H1 (cell line): ENCODE measurements at regions not wholly inside any gene's neighbourhood (a gene's known extent, or its start where the extent isn't known, plus 50 kb on each side); places are given as distances from the start of the nearest gene placed in this dataset.

ENCODE experiments used
- CTCF ChIA-PET: fragments of 300-600 bp; sonication (Branson Sonifier 250); formaldehyde crosslinking; loops from one replicate; lab custom pipeline; 2021; ENCODE audit not compliant: partially characterized antibody; lab: Charles Lee
- POLR2A ChIA-PET: fragments of 300-600 bp; sonication (Branson Sonifier 250); formaldehyde crosslinking; loops from one replicate; lab custom pipeline; 2021; ENCODE audit warnings: inconsistent platforms; ENCODE audit not compliant: partially characterized antibody; lab: Charles Lee
- DNase-seq, 2 experiments: peaks; one replicate each; pipeline versions ENCODE4 v3.0.0 to v3.0.0-alpha.2; 2010 to 2022; ENCODE audit warnings: low spot score in 2 of 2, low read depth in 1 of 2, mixed read lengths in 1 of 2
- FAIRE-seq: peaks from 2 replicates; lab custom pipeline; 2011; peaks lifted over from hg19 to GRCh38; lab: Jason Lieb, UNC
- H2AFZ ChIP-seq: 2 replicates; pipeline ENCODE4 v1.8.1; 2012; ENCODE audit warnings: low read length, inconsistent platforms
- H2AK5ac ChIP-seq: 2 replicates; pipeline ENCODE4 v1.6.1; 2013; ENCODE audit warnings: low read depth, low read length
- H2BK120ac ChIP-seq: replicated peaks from 2 replicates; pipeline ENCODE3; 2013; ENCODE audit warnings: low read depth, low read length, inconsistent platforms
- H2BK12ac ChIP-seq: 2 replicates; pipeline ENCODE4 v1.6.1; 2013; ENCODE audit warnings: low read depth, low read length
- H2BK15ac ChIP-seq: 2 replicates; pipeline ENCODE4 v1.6.1; 2013; ENCODE audit warnings: low read length
- H2BK20ac ChIP-seq: 2 replicates; pipeline ENCODE4 v1.6.1; 2013; ENCODE audit warnings: low read length
- H2BK5ac ChIP-seq: 2 replicates; pipeline ENCODE4 v1.6.1; 2013; ENCODE audit warnings: low read depth, low read length
- H3K14ac ChIP-seq: 2 replicates; pipeline ENCODE4 v1.6.1; 2013; ENCODE audit warnings: inconsistent platforms; ENCODE audit not compliant: insufficient read length
- H3K18ac ChIP-seq: 2 replicates; pipeline ENCODE4 v1.6.1; 2013; ENCODE audit warnings: low read length; ENCODE audit errors: extremely low read depth
- H3K23ac ChIP-seq: 2 replicates; pipeline ENCODE4 v1.6.1; 2013; ENCODE audit warnings: inconsistent platforms; ENCODE audit not compliant: insufficient read length
- H3K23me2 ChIP-seq: 2 replicates; pipeline ENCODE4 v1.6.1; 2013; ENCODE audit warnings: low read depth, low read length
- H3K27ac ChIP-seq: 2 replicates; pipeline ENCODE4 v1.6.1; 2011; ENCODE audit warnings: low read depth, low read length, inconsistent platforms
- H3K27me3 ChIP-seq, 4 experiments: replicated peaks in 1 of 4; 1 replicate in 1 of 4; 2 replicates in 3 of 4; pipeline versions ENCODE4 v1.6.1 to v1.8.1; 2011 to 2013; ENCODE audit warnings: low read length in 3 of 4, mild to moderate bottlenecking in 3 of 4, inconsistent platforms in 2 of 4, mixed read lengths in 2 of 4, moderate library complexity in 1 of 4; ENCODE audit not compliant: control insufficient read depth in 3 of 4, insufficient read depth in 3 of 4; ENCODE audit errors: extremely low read depth in 1 of 4
- H3K36me3 ChIP-seq, 4 experiments: 2 replicates each; pipeline versions ENCODE4 v1.6.1 to v1.8.1; 2011 to 2013; ENCODE audit warnings: mild to moderate bottlenecking in 4 of 4, low read length in 3 of 4, moderate library complexity in 2 of 4, control low read depth in 1 of 4, inconsistent platforms in 1 of 4; ENCODE audit not compliant: insufficient read depth in 4 of 4, control insufficient read depth in 2 of 4
- H3K4ac ChIP-seq: replicated peaks from 2 replicates; pipeline ENCODE3; 2013; ENCODE audit warnings: low read length, low read depth, mixed read lengths, inconsistent platforms; ENCODE audit not compliant: insufficient read length
- H3K4me1 ChIP-seq, 4 experiments: replicated peaks in 1 of 4; 1 replicate in 1 of 4; 2 replicates in 3 of 4; pipeline versions ENCODE4 v1.6.1 to v1.8.1; 2011 to 2013; ENCODE audit warnings: low read length in 3 of 4, inconsistent platforms in 2 of 4, mixed read lengths in 1 of 4; ENCODE audit not compliant: insufficient read depth in 4 of 4, control insufficient read depth in 3 of 4
- H3K4me2 ChIP-seq, 2 experiments: 2 replicates each; pipeline versions ENCODE4 v1.6.1 to v1.8.1; 2011 to 2013; ENCODE audit warnings: low read depth in 2 of 2, low read length in 2 of 2, control low read depth in 1 of 2, inconsistent platforms in 1 of 2, mild to moderate bottlenecking in 1 of 2; ENCODE audit not compliant: insufficient read depth in 1 of 2
- H3K4me3 ChIP-seq, 4 experiments: fragments of 200-600, 300-600 bp in 1 of 4; sonication (generic), shearing (Covaris generic), sonication (Bioruptor Twin) in 1 of 4; 2 replicates each; pipeline versions ENCODE4 v1.5.1 to v1.8.1; 2011 to 2016; ENCODE audit warnings: low read length in 4 of 4, low read depth in 3 of 4, control low read depth in 2 of 4, inconsistent platforms in 2 of 4, mild to moderate bottlenecking in 2 of 4, mixed read lengths in 1 of 4, moderate library complexity in 1 of 4; ENCODE audit not compliant: insufficient read depth in 2 of 4; ENCODE audit errors: extremely low read depth in 1 of 4
- H3K56ac ChIP-seq: replicated peaks from 2 replicates; pipeline ENCODE3; 2013; ENCODE audit warnings: low read depth, mild to moderate bottlenecking, mixed read lengths, low read length, inconsistent platforms; ENCODE audit not compliant: insufficient read length
- H3K79me1 ChIP-seq: 2 replicates; pipeline ENCODE4 v1.6.1; 2013; ENCODE audit warnings: low read depth, low read length, control low read depth
- H3K79me2 ChIP-seq, 2 experiments: 2 replicates each; pipeline versions ENCODE4 v1.6.1 to v1.8.1; 2012 to 2013; ENCODE audit warnings: low read length in 2 of 2, mild to moderate bottlenecking in 2 of 2, inconsistent platforms in 1 of 2; ENCODE audit not compliant: insufficient read depth in 2 of 2, control insufficient read depth in 1 of 2
- H3K9ac ChIP-seq, 4 experiments: replicated peaks in 1 of 4; 1 replicate in 1 of 4; 2 replicates in 3 of 4; pipeline versions ENCODE4 v1.6.1 to v1.8.1; 2011 to 2013; ENCODE audit warnings: low read depth in 3 of 4, low read length in 3 of 4, control low read depth in 2 of 4, mild to moderate bottlenecking in 2 of 4, moderate library complexity in 2 of 4, inconsistent platforms in 1 of 4; ENCODE audit errors: extremely low read depth in 1 of 4
- H3K9me3 ChIP-seq, 2 experiments: 2 replicates each; pipeline versions ENCODE4 v1.6.1 to v1.8.1; 2012 to 2013; ENCODE audit warnings: mild to moderate bottlenecking in 2 of 2, moderate library complexity in 2 of 2, control low read depth in 1 of 2, inconsistent platforms in 1 of 2, low read depth in 1 of 2, low read length in 1 of 2, mixed read lengths in 1 of 2; ENCODE audit not compliant: insufficient read depth in 2 of 2
- H4K20me1 ChIP-seq, 2 experiments: replicated peaks in 1 of 2; 2 replicates each; pipeline versions ENCODE3 to v1.8.1; 2011 to 2013; ENCODE audit warnings: inconsistent platforms in 2 of 2, low read length in 2 of 2, mild to moderate bottlenecking in 1 of 2; ENCODE audit not compliant: insufficient read depth in 2 of 2, control insufficient read depth in 1 of 2
- H4K5ac ChIP-seq: 2 replicates; pipeline ENCODE4 v1.6.1; 2013; ENCODE audit warnings: low read length, low read depth, mixed read lengths, inconsistent platforms; ENCODE audit not compliant: insufficient read length
- H4K8ac ChIP-seq: 2 replicates; pipeline ENCODE4 v1.8.0; 2013; ENCODE audit warnings: mild to moderate bottlenecking, moderate library complexity, low read length, inconsistent platforms; ENCODE audit not compliant: insufficient read depth; ENCODE audit errors: extremely low read depth
- H4K91ac ChIP-seq: replicated peaks from 2 replicates; pipeline ENCODE3; 2013; ENCODE audit warnings: low read length, mixed read lengths, inconsistent platforms; ENCODE audit not compliant: insufficient read length
- BACH1 ChIP-seq: IDR thresholded peaks from 2 replicates; pipeline ENCODE4 v1.6.1; 2012; ENCODE audit warnings: low read length, improper control_type of control experiment
- CEBPB ChIP-seq: IDR thresholded peaks from 2 replicates; pipeline ENCODE4 v1.6.1; 2012; ENCODE audit warnings: low read depth, low read length
- KDM5A ChIP-seq: fragments of 200-600 bp; IDR thresholded peaks from 2 replicates; pipeline ENCODE4 v1.7.1; 2012; ENCODE audit warnings: mild to moderate bottlenecking, low read length, inconsistent platforms, mixed read lengths
- MAFK ChIP-seq: IDR thresholded peaks from 2 replicates; pipeline ENCODE4 v1.6.1; 2012; ENCODE audit warnings: low read depth, mild to moderate bottlenecking, improper control_type of control experiment, low read length
- MAX ChIP-seq: IDR thresholded peaks from 2 replicates; pipeline ENCODE4 v1.6.1; 2012; ENCODE audit warnings: inconsistent platforms
- POLR2A ChIP-seq, 2 experiments: IDR thresholded peaks; 1 replicate in 1 of 2; 2 replicates in 1 of 2; pipeline ENCODE4 v1.6.1; 2011; ENCODE audit warnings: low read depth in 2 of 2, low read length in 2 of 2, mild to moderate bottlenecking in 2 of 2; ENCODE audit errors: control extremely low read depth in 1 of 2
- RNF2 ChIP-seq: fragments of 200-900, 300-1000 bp; sonication (generic); IDR thresholded peaks from 2 replicates; pipeline ENCODE4 v1.7.1; 2016; ENCODE audit warnings: borderline replicate concordance, low read depth, mild to moderate bottlenecking, antibody characterized with exemption, low read length; ENCODE audit not compliant: poor library complexity, severe bottlenecking; ENCODE audit errors: missing control alignments
- SP1 ChIP-seq: IDR thresholded peaks from 2 replicates; pipeline ENCODE4 v1.6.1; 2011; ENCODE audit warnings: low read depth, low read length
- SP2 ChIP-seq: IDR thresholded peaks from 2 replicates; pipeline ENCODE4 v1.6.1; 2012; ENCODE audit warnings: mild to moderate bottlenecking, low read length, inconsistent platforms
- SP4 ChIP-seq: IDR thresholded peaks from 2 replicates; pipeline ENCODE4 v1.6.1; 2012; ENCODE audit warnings: low read length, inconsistent platforms
- USF2 ChIP-seq: IDR thresholded peaks from 2 replicates; pipeline ENCODE4 v1.6.1; 2011; ENCODE audit warnings: low read length, improper control_type of control experiment
- WGBS, 2 experiments: shearing (Covaris generic) in 1 of 2; methylation state at CpG; one replicate each; pipeline versions ENCODE4 v1.1.6 to v1.1.7; 2013 to 2015; ENCODE audit warnings: low lambda C conversion rate in 2 of 2, mixed read lengths in 2 of 2, inconsistent platforms in 1 of 2, low coverage in 1 of 2, missing lambda C conversion rate in 1 of 2; ENCODE audit not compliant: insufficient replicate concordance in 2 of 2, insufficient coverage in 1 of 2, insufficient read length in 1 of 2; ENCODE audit errors: extremely low coverage in 1 of 2, missing lambda C conversion rate in 1 of 2; 5-methylcytosine and 5-hydroxymethylcytosine counted together
- TF ChIP-seq, protein P1 (sequence below): IDR thresholded peaks from 2 replicates; pipeline ENCODE4 v1.6.1; 2012; ENCODE audit warnings: inconsistent platforms

- Histone ChIP-seq H2BK5ac (no peak overlapping the region), H3K18ac (no peak overlapping the region), H3K9ac (no peak overlapping the region), H3K4me1 (no peaks in the 10 kb centered on the region), H2BK120ac (no peak overlapping the region), H4K5ac (no peak overlapping the region), H3K27me3 (no peaks in the 10 kb centered on the region; a peak in 1 of 7 replicates), H2AFZ (peak overlapping the region; percentile 77; the same call in 1 of the 2 replicates), H3K36me3 (no peaks in the 10 kb centered on the region), H3K9me3 (no peaks in the 10 kb centered on the region), H2AK5ac (no peak overlapping the region), H3K14ac (no peak overlapping the region), H2BK12ac (no peak overlapping the region), H3K4me3 (no peak overlapping the region), H2BK20ac (no peak overlapping the region), H3K56ac (no peak overlapping the region), H4K91ac (no peak overlapping the region), H3K27ac (no peak overlapping the region), H3K23ac (no peak overlapping the region), H3K4ac (no peak overlapping the region), H4K20me1 (no peaks in the 10 kb centered on the region), H4K8ac (no peak overlapping the region), H3K79me1 (no peaks in the 10 kb centered on the region), H3K79me2 (no peaks in the 10 kb centered on the region), H2BK15ac (no peak overlapping the region), H3K23me2 (no peaks in the 10 kb centered on the region), H3K4me2 (no peak overlapping the region)
- POLR2A ChIA-PET, result no interaction called here
- 88% methylated on average over 4 of the region's 4 CpGs; no CpG with 5 or more reads in 1 of the 2 experiments for WGBS, 2 experiments
- no peak for DNase-seq
- FAIRE-seq, result no peak
- CTCF ChIA-PET, result interaction anchor here (0.6 to 1.4 kb wide), 7 partner anchors 9 to 785 kb away, joined by 3 to 7 read pairs (median 3); no protein-coding TSS in a partner anchor
- TF ChIP-seq MAX (no peak), SP2 (no peak), SP1 (no peak), POLR2A (IDR thresholded peaks at IDR 0.05; ENCODE audit: control extremely low read depth in 1 of 2, low read depth in 2 of 2, low read length in 2 of 2) (no peak), CEBPB (no peak), SP4 (no peak), BACH1 (no peak), USF2 (no peak), RNF2 (no peak), MAFK (no peak), KDM5A (no peak)
- TF ChIP-seq, protein P1, sequence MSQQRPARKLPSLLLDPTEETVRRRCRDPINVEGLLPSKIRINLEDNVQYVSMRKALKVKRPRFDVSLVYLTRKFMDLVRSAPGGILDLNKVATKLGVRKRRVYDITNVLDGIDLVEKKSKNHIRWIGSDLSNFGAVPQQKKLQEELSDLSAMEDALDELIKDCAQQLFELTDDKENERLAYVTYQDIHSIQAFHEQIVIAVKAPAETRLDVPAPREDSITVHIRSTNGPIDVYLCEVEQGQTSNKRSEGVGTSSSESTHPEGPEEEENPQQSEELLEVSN, result no peak
Observed at GRCh38 chr17:68803164-68803929, 151.8 kb downstream of the ABCA8 start.
